Esophagus squamous epithelium (tissue), 4 donors: ENCODE measurements at regions not wholly inside any gene's neighbourhood (a gene's known extent, or its start where the extent isn't known, plus 50 kb on each side); places are given as distances from the start of the nearest gene placed in this dataset.

Experiments used
- POLR2A ChIP-seq, 4 donors: fragments of 450-650 bp; IDR thresholded peaks; one replicate each; pipeline ENCODE4 v1.6.1; 2017; ENCODE audit warnings: antibody characterized with exemption in 4 of 4, mild to moderate bottlenecking in 4 of 4, moderate library complexity in 3 of 4
- TF ChIP-seq, protein P1 (sequence below), 6 experiments: fragments of 450-650 bp in 4 of 6; fragments of 200-600 bp in 2 of 6; sonication (generic) in 2 of 6; IDR thresholded peaks; one replicate each; pipeline ENCODE4 v1.5.1; 2016 to 2019; ENCODE audit warnings: antibody characterized with exemption in 6 of 6, mild to moderate bottlenecking in 4 of 6, moderate library complexity in 4 of 6

DNA sequence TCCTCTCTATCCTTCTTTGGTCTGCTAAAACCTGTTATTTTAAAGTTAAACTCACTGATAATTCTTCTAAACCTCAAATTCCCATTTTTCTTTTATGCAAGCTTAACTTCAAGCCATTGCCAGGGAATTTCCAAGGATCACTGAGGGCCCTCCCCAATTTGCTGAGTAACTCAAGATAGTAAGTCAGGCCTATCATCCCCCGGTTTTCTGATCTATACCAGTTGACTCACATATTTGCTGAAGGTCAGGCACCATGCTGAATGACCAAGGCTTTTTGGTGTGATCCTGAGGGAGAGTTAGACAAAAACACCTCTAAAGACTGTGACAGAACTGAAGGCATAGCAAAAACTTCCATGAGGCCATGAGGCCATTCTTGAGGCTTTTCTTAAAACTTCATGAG lies 1301.9 kb downstream of the PCDH7 start:
- TF ChIP-seq, protein P1, sequence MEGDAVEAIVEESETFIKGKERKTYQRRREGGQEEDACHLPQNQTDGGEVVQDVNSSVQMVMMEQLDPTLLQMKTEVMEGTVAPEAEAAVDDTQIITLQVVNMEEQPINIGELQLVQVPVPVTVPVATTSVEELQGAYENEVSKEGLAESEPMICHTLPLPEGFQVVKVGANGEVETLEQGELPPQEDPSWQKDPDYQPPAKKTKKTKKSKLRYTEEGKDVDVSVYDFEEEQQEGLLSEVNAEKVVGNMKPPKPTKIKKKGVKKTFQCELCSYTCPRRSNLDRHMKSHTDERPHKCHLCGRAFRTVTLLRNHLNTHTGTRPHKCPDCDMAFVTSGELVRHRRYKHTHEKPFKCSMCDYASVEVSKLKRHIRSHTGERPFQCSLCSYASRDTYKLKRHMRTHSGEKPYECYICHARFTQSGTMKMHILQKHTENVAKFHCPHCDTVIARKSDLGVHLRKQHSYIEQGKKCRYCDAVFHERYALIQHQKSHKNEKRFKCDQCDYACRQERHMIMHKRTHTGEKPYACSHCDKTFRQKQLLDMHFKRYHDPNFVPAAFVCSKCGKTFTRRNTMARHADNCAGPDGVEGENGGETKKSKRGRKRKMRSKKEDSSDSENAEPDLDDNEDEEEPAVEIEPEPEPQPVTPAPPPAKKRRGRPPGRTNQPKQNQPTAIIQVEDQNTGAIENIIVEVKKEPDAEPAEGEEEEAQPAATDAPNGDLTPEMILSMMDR (IDR thresholded peaks at IDR 0.05), result no peak
- no peak for TF ChIP-seq POLR2A (IDR thresholded peaks at IDR 0.05)
